C4-2B (cell line): ENCODE measurements at regions not wholly inside any gene's neighbourhood (a gene's known extent, or its start where the extent isn't known, plus 50 kb on each side); places are given as distances from the start of the nearest gene placed in this dataset.

Source experiments
- ZFX ChIP-seq: fragments of 450-650 bp; IDR thresholded peaks from 2 replicates; pipeline ENCODE4 v1.6.1; 2017
- TF ChIP-seq, protein P1 (sequence below): fragments of 450-650 bp; conservative IDR thresholded peaks from 2 replicates; pipeline ENCODE4 v1.5.1; 2017; ENCODE audit warnings: mild to moderate bottlenecking

DNA sequence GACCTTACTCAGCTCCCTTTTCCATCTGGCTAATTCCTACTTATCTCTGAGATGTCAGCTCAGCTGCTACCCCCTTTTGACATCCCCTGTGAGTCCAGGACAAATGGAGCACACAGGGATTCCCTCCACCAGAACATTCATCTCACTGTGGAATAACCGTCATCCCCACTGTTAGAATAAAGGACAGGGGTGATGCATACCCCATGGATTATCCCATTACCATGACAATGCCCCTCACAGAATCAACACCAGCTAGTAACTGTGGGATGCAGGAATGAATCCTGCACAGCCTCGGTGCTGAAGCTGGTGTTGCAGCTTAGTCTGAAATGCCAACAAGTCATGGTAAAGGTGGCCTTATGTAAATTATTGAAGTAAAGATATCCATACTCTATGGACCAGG is 624.8 kb upstream of the RAB6C start:
- TF ChIP-seq, protein P1, sequence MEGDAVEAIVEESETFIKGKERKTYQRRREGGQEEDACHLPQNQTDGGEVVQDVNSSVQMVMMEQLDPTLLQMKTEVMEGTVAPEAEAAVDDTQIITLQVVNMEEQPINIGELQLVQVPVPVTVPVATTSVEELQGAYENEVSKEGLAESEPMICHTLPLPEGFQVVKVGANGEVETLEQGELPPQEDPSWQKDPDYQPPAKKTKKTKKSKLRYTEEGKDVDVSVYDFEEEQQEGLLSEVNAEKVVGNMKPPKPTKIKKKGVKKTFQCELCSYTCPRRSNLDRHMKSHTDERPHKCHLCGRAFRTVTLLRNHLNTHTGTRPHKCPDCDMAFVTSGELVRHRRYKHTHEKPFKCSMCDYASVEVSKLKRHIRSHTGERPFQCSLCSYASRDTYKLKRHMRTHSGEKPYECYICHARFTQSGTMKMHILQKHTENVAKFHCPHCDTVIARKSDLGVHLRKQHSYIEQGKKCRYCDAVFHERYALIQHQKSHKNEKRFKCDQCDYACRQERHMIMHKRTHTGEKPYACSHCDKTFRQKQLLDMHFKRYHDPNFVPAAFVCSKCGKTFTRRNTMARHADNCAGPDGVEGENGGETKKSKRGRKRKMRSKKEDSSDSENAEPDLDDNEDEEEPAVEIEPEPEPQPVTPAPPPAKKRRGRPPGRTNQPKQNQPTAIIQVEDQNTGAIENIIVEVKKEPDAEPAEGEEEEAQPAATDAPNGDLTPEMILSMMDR: no peak
- no peak for TF ChIP-seq ZFX
